ENCODE measurements at regions not wholly inside any gene's neighbourhood (a gene's known extent, or its start where the extent isn't known, plus 50 kb on each side); places are given as distances from the start of the nearest gene placed in this dataset.

DNA sequence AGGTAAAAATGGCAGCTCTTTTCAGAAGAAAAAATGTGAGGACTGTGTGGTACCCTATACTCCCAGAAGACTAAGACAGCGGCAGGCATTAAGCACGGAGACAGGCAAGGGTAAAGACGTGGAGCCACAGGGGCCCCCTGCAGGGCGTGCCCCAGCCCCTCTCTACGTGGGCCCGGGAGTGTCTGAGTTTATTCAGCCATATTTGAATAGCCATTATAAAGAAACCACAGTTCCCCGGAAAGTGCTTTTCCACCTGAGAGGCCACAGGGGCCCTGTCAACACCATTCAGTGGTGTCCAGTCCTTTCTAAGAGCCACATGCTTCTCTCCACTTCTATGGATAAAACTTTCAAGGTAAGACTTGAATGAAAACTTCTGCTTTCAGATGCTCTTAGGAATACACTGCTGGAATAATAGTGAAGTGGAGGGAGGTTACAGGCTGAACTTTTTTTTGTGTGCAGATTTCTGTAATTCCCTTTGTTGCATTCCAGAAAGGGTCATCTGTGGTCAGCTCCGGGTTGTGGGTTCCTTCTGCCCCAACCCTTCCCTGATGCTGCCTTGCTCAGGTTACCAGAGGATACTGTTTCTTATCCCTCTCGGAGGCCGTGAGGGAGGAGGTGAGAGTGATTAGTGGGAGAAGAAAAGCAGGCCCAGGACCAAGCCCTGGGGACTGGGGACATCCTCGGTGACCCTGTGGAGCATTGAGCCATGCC is 58.4 kb downstream of the SLC25A47 start:
- H3K36me3 ChIP-seq (ENCODE audit: control insufficient read depth in 2 of 2, insufficient read depth in 2 of 2, low read length in 1 of 2), result peaks cover 0 to 5% of the 10 kb centered on the region in 2 donors
- H3K9me3 ChIP-seq (ENCODE audit: control insufficient read depth in 2 of 2, insufficient read depth in 1 of 2, low read depth in 1 of 2, low read length in 1 of 2), result no peaks in the 10 kb centered on the region
- H3K27me3 ChIP-seq (ENCODE audit: control insufficient read depth in 1 of 2, insufficient read depth in 2 of 2, low read length in 2 of 2), result no peaks in the 10 kb centered on the region
- WGBS, 2 donors, result 79 to 82% methylated on average over 11 of the region's 11 CpGs
- H3K4me1 ChIP-seq (ENCODE audit: control insufficient read depth in 2 of 2, insufficient read depth in 2 of 2, low read length in 1 of 2), result peaks cover 3% of the 10 kb centered on the region in 2 donors
- H3K27ac ChIP-seq (ENCODE audit: low read depth in 2 of 2, low read length in 1 of 2), result no peak overlapping the region
- no peak overlapping the region for H3K4me3 ChIP-seq (ENCODE audit: low read depth in 1 of 2, low read length in 2 of 2)

DNA sequence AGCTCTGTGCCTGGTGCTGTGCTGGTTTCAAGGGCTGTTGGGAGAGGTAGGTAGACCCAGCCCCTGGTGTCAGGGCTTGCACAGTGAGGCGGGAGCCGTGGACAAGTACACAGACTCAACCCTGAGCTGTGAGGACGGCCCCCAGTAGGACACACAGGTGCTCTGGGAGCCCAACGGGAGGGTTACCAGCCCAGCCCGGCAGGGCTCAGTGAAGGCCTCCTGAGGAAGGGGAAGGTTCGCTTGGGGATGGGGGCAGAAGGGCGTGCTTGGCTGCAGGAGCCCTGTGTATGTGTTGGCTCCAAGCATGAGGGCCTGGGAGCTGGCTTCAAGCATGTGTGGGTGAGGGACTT is 58.9 kb downstream of the SLC25A47 start:
- Histone ChIP-seq H3K36me3 (ENCODE audit: control insufficient read depth in 2 of 2, insufficient read depth in 2 of 2, low read length in 1 of 2) (peaks cover 0 to 5% of the 10 kb centered on the region in 2 donors), H3K27ac (ENCODE audit: low read depth in 2 of 2, low read length in 1 of 2) (no peak overlapping the region)
- 79 to 86% methylated on average over 7 of the region's 7 CpGs for WGBS, 2 donors

GRCh38 chr14:100383727-100384158 is 60.6 kb downstream of the SLC25A47 start:
- WGBS, 2 donors, result 21 to 28% methylated on average over 10 of the region's 10 CpGs
- H3K27ac ChIP-seq (ENCODE audit: low read depth in 2 of 2, low read length in 1 of 2), result no peak overlapping the region
- peaks cover 0 to 5% of the 10 kb centered on the region in 2 donors for H3K36me3 ChIP-seq (ENCODE audit: control insufficient read depth in 2 of 2, insufficient read depth in 2 of 2, low read length in 1 of 2)
- H3K4me1 ChIP-seq (ENCODE audit: control insufficient read depth in 2 of 2, insufficient read depth in 2 of 2, low read length in 1 of 2), result no peaks in the 10 kb centered on the region
- H3K27me3 ChIP-seq (ENCODE audit: control insufficient read depth in 1 of 2, insufficient read depth in 2 of 2, low read length in 2 of 2), result no peaks in the 10 kb centered on the region
- no peaks in the 10 kb centered on the region for H3K9me3 ChIP-seq (ENCODE audit: control insufficient read depth in 2 of 2, insufficient read depth in 1 of 2, low read depth in 1 of 2, low read length in 1 of 2)
- H3K4me3 ChIP-seq (ENCODE audit: low read depth in 1 of 2, low read length in 2 of 2), result no peak overlapping the region

More for the DNA sequence above, 58.9 kb downstream of the SLC25A47 start:
- no peaks in the 10 kb centered on the region for H3K9me3 ChIP-seq (ENCODE audit: control insufficient read depth in 2 of 2, insufficient read depth in 1 of 2, low read depth in 1 of 2, low read length in 1 of 2)
- no peak overlapping the region for H3K4me3 ChIP-seq (ENCODE audit: low read depth in 1 of 2, low read length in 2 of 2)
- no peaks in the 10 kb centered on the region for H3K27me3 ChIP-seq (ENCODE audit: control insufficient read depth in 1 of 2, insufficient read depth in 2 of 2, low read length in 2 of 2)
- H3K4me1 ChIP-seq (ENCODE audit: control insufficient read depth in 2 of 2, insufficient read depth in 2 of 2, low read length in 1 of 2), result no peaks in the 10 kb centered on the region

GRCh38 chr14:100384277-100384676 is 61.1 kb downstream of the SLC25A47 start:
- H3K27ac ChIP-seq (ENCODE audit: low read depth in 2 of 2, low read length in 1 of 2), result no peak overlapping the region
- WGBS, 2 donors, result 83 to 86% methylated on average over 5 of the region's 5 CpGs

DNA sequence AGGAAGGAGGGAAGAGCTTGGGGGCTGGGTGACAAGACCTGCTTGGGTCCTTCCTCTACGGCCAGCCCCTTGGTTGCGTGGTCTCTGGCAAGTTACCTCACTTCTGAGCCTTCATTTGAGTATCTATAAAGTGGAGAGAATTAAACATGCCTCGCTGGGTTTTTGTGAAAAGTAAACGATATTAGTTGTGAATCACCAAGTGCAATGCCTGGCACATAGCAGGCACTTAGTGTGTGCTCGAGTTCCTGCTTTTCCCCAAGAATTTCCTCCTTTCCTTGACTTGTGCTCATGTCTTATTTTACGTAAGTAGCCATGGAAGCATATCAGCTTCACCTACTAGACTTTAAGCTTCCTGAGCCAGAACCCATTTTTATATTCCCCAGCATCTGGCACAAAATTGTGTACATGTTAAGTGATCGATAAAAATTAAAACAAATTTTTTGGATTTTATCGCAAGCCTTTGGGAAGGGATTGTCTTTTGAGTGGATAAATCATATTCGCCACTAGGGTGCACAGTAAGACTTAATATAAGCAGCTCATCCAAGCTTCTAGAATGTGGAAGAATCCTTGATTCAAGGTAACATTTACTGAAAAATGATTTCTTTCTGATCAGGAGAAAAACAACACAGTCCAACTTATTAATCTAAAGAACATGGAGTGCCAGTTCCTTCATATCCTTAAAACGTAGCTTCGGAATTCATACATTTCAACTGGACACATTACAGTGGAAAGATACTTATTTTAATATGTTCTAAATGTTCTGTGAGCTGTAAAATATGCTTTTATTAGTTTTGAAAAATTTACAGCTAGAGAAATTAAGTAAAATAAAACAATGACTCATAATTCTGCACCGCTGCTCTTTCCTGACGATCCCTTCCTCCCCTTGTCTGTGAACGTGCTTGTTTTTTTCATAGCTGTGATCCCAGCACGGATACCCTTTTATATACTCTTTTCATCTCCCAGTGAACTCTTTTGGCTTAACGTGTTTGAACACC is 62.0 kb downstream of the SLC25A47 start:
- no peak overlapping the region for H3K4me3 ChIP-seq (ENCODE audit: low read depth in 1 of 2, low read length in 2 of 2)
- no peaks in the 10 kb centered on the region for H3K9me3 ChIP-seq (ENCODE audit: control insufficient read depth in 2 of 2, insufficient read depth in 1 of 2, low read depth in 1 of 2, low read length in 1 of 2)
- H3K27me3 ChIP-seq (ENCODE audit: control insufficient read depth in 1 of 2, insufficient read depth in 2 of 2, low read length in 2 of 2), result no peaks in the 10 kb centered on the region
- peaks cover 0 to 5% of the 10 kb centered on the region in 2 donors for H3K4me1 ChIP-seq (ENCODE audit: control insufficient read depth in 2 of 2, insufficient read depth in 2 of 2, low read length in 1 of 2)
- WGBS, 2 donors, result 65 to 66% methylated on average over 16 of the region's 16 CpGs
- peaks cover 0 to 5% of the 10 kb centered on the region in 2 donors for H3K36me3 ChIP-seq (ENCODE audit: control insufficient read depth in 2 of 2, insufficient read depth in 2 of 2, low read length in 1 of 2)
- no peak overlapping the region for H3K27ac ChIP-seq (ENCODE audit: low read depth in 2 of 2, low read length in 1 of 2)

More at GRCh38 chr14:100384277-100384676, 61.1 kb downstream of the SLC25A47 start:
- no peaks in the 10 kb centered on the region for H3K9me3 ChIP-seq (ENCODE audit: control insufficient read depth in 2 of 2, insufficient read depth in 1 of 2, low read depth in 1 of 2, low read length in 1 of 2)
- no peaks in the 10 kb centered on the region for H3K27me3 ChIP-seq (ENCODE audit: control insufficient read depth in 1 of 2, insufficient read depth in 2 of 2, low read length in 2 of 2)
- H3K4me3 ChIP-seq (ENCODE audit: low read depth in 1 of 2, low read length in 2 of 2), result no peak overlapping the region
- no peaks in the 10 kb centered on the region for H3K4me1 ChIP-seq (ENCODE audit: control insufficient read depth in 2 of 2, insufficient read depth in 2 of 2, low read length in 1 of 2)
- H3K36me3 ChIP-seq (ENCODE audit: control insufficient read depth in 2 of 2, insufficient read depth in 2 of 2, low read length in 1 of 2), result peaks cover 0 to 5% of the 10 kb centered on the region in 2 donors

DNA sequence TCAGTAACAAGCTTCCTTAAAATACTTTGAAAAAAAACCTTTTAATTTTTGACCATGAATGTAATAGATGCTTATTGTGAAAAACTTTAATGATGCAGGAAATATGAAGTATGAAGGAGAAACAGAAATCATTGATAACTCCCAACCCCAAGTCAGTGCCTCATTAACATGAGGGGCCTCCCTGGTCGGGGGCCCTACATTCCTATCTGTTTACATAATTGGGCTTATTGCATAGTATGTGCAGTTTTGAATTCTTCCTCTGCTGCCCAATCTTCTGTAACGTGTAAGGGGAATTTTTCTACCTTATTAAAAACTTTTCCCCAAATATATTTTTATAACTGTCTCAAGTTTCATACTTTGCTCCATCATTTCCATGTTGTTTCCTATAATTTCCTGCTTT is 63.0 kb downstream of the SLC25A47 start:
- 35 to 61% methylated on average over 2 of the region's 2 CpGs for WGBS, 2 donors
- Histone ChIP-seq H3K27ac (ENCODE audit: low read depth in 2 of 2, low read length in 1 of 2) (no peak overlapping the region), H3K9me3 (ENCODE audit: control insufficient read depth in 2 of 2, insufficient read depth in 1 of 2, low read depth in 1 of 2, low read length in 1 of 2) (no peaks in the 10 kb centered on the region), H3K4me1 (ENCODE audit: control insufficient read depth in 2 of 2, insufficient read depth in 2 of 2, low read length in 1 of 2) (peaks cover 0 to 5% of the 10 kb centered on the region in 2 donors), H3K27me3 (ENCODE audit: control insufficient read depth in 1 of 2, insufficient read depth in 2 of 2, low read length in 2 of 2) (no peaks in the 10 kb centered on the region), H3K36me3 (ENCODE audit: control insufficient read depth in 2 of 2, insufficient read depth in 2 of 2, low read length in 1 of 2) (peaks cover 0 to 5% of the 10 kb centered on the region in 2 donors), H3K4me3 (ENCODE audit: low read depth in 1 of 2, low read length in 2 of 2) (no peak overlapping the region)

DNA sequence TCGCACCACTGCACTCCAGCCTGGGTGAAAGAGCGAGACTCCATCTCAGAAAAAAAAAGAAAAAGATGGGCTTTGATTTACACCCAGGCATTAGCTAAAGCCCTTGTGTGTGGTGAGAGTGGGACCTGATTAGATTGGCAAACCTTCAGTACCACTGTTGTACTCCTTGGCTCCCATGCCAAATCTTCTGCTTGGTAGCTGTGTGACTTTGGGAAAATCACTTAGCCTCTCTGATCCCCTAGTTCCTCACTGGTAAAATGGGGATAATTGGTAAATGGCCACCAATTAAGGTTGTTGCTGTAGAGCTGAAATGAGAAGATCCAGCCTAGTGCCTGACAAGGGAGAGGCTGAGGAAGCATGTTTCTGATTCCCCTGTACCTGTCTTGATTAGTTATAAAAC is 63.7 kb downstream of the SLC25A47 start:
- H3K9me3 ChIP-seq (ENCODE audit: control insufficient read depth in 2 of 2, insufficient read depth in 1 of 2, low read depth in 1 of 2, low read length in 1 of 2), result no peaks in the 10 kb centered on the region
- no peak overlapping the region for H3K27ac ChIP-seq (ENCODE audit: low read depth in 2 of 2, low read length in 1 of 2)
- H3K4me3 ChIP-seq (ENCODE audit: low read depth in 1 of 2, low read length in 2 of 2), result no peak overlapping the region
- 77 to 80% methylated on average over 2 of the region's 2 CpGs for WGBS, 2 donors
- H3K36me3 ChIP-seq (ENCODE audit: control insufficient read depth in 2 of 2, insufficient read depth in 2 of 2, low read length in 1 of 2), result peaks cover 0 to 4% of the 10 kb centered on the region in 2 donors
- no peaks in the 10 kb centered on the region for H3K27me3 ChIP-seq (ENCODE audit: control insufficient read depth in 1 of 2, insufficient read depth in 2 of 2, low read length in 2 of 2)
- H3K4me1 ChIP-seq (ENCODE audit: control insufficient read depth in 2 of 2, insufficient read depth in 2 of 2, low read length in 1 of 2), result peaks cover 0 to 5% of the 10 kb centered on the region in 2 donors

DNA sequence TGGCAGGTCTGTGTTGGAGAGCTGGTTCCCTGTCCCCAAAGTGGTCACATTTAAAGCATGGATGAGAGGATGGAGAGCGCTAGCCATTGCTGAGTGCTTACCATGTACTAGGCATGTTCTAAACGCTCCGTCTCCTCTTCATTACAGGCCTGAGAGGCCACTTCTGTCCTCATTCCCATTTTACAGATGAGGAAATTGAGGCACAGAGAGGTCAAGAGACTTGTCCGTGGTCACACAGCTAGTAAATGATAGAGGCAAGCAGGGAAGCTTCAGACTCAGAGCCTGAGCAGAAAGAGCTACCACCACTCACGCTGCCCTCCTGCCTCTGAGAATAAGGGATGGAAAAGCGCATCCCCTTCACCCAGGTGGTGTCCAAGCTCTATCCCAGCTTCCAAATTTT is 64.3 kb downstream of the SLC25A47 start:
- Histone ChIP-seq H3K27me3 (ENCODE audit: control insufficient read depth in 1 of 2, insufficient read depth in 2 of 2, low read length in 2 of 2) (no peaks in the 10 kb centered on the region), H3K27ac (ENCODE audit: low read depth in 2 of 2, low read length in 1 of 2) (no peak overlapping the region), H3K4me1 (ENCODE audit: control insufficient read depth in 2 of 2, insufficient read depth in 2 of 2, low read length in 1 of 2) (peaks cover 0 to 5% of the 10 kb centered on the region in 2 donors), H3K4me3 (ENCODE audit: low read depth in 1 of 2, low read length in 2 of 2) (no peak overlapping the region), H3K9me3 (ENCODE audit: control insufficient read depth in 2 of 2, insufficient read depth in 1 of 2, low read depth in 1 of 2, low read length in 1 of 2) (no peaks in the 10 kb centered on the region), H3K36me3 (ENCODE audit: control insufficient read depth in 2 of 2, insufficient read depth in 2 of 2, low read length in 1 of 2) (no peaks in the 10 kb centered on the region)
- WGBS, 2 donors, result 87 to 96% methylated on average over 6 of the region's 6 CpGs

DNA sequence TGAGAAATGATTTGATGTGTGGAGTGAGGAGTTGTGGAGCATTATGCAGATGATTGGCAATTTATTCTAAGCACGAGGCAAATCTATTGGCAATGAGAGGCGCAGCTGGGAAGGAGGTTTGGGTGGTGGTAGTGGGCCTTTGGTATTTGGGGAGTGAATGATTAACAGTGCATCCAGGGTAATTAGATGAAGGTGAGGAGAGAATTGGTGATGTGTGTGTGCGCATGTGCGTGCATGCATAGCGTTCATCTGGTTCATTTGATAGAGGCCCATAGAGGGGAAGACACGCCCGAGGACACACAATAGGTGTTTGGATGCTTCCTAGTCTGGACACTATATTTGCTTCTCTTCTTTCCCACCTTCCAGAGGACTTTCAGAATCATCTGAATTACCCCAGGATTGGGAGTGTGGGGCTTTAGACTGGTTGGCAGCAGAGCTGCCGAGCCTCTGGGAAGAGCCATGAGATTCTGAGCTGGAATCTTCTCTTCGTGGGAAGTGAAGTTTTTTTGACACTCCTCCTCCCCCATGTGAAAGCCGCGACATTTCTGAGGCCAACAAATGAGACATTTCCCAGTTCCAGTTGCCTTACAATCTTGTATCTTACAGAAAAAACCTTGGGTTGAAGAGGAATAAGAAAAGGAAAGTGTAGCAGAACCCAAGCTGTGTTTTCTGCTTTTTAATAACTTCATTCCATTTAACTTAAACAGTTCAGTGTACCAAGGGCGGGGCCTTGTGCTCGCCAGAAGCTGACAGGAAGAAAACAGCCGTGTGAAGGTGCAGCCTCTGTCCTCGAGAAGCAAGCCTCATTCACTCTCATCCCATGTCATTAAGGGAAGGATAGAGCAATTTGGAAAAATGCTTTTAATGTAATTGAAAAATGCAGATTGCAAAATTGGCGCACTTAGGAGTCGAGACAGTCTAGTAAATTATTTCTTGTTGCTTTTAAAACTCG is 65.2 kb downstream of the SLC25A47 start:
- H3K27me3 ChIP-seq (ENCODE audit: control insufficient read depth in 1 of 2, insufficient read depth in 2 of 2, low read length in 2 of 2), result no peaks in the 10 kb centered on the region
- peaks cover under 1 to 5% of the 10 kb centered on the region in 2 donors for H3K4me1 ChIP-seq (ENCODE audit: control insufficient read depth in 2 of 2, insufficient read depth in 2 of 2, low read length in 1 of 2)
- WGBS, 2 donors, result 67 to 71% methylated on average over 18 of the region's 18 CpGs

More for the DNA sequence above, 65.2 kb downstream of the SLC25A47 start:
- no peaks in the 10 kb centered on the region for H3K36me3 ChIP-seq (ENCODE audit: control insufficient read depth in 2 of 2, insufficient read depth in 2 of 2, low read length in 1 of 2)
- H3K27ac ChIP-seq (ENCODE audit: low read depth in 2 of 2, low read length in 1 of 2), result no peak overlapping the region
- H3K4me3 ChIP-seq (ENCODE audit: low read depth in 1 of 2, low read length in 2 of 2), result no peak overlapping the region
- H3K9me3 ChIP-seq (ENCODE audit: control insufficient read depth in 2 of 2, insufficient read depth in 1 of 2, low read depth in 1 of 2, low read length in 1 of 2), result no peaks in the 10 kb centered on the region
